K562 (cell line): ENCODE measurements at regions not wholly inside any gene's neighbourhood (a gene's known extent, or its start where the extent isn't known, plus 50 kb on each side); places are given as distances from the start of the nearest gene placed in this dataset.

ENCODE experiments used
- ATAC-seq: fragments of 200-7000 bp; cut with Tn5 transposase; 3 replicates; pipeline ENCODE4 v1.9.1; 2020; ENCODE audit warnings: moderate library complexity
- BruUV-seq: library from RNA; stranded (reverse); fragments of 400-500 nt; replicated peaks from 2 replicates; lab custom pipeline; 2021; lab: Mats Ljungman, UMichigan
- CTCF ChIA-PET: fragments of 300-600 bp; formaldehyde crosslinking; extraction: SDS; loops from one replicate; lab custom pipeline; 2021; ENCODE audit warnings: low intra/inter-chr PET ratio; lab: Yijun Ruan, JAX
- POLR2A ChIA-PET: fragments of 300-600, 350-650 bp; sonication (Branson Sonifier 250); formaldehyde crosslinking; extraction: SDS; loops from one replicate; lab custom pipeline; 2021; ENCODE audit warnings: antibody characterized with exemption, inconsistent platforms; lab: Yijun Ruan, JAX
- DNase-seq, 4 experiments: peaks; one replicate each; pipeline versions ENCODE4 v3.0.0 to v3.0.0-alpha.2; 2011 to 2018; ENCODE audit warnings: low spot score in 3 of 4, mixed read lengths in 3 of 4; ENCODE audit errors: extremely low read depth in 1 of 4
- FAIRE-seq: peaks from 2 replicates; lab custom pipeline; 2011; peaks lifted over from hg19 to GRCh38; lab: Jason Lieb, UNC
- H2AFZ ChIP-seq: 2 replicates; pipeline ENCODE4 v1.6.0; 2011; ENCODE audit warnings: low read depth, low read length, control low read depth, inconsistent platforms
- H3K27ac ChIP-seq: fragments of 200-600 bp; 3 replicates; pipeline ENCODE4 v1.8.0; 2011; ENCODE audit warnings: low read depth, mild to moderate bottlenecking, control low read depth, inconsistent platforms, low read length, moderate library complexity, mixed read lengths; ENCODE audit errors: extremely low read depth
- H3K27me3 ChIP-seq, 2 experiments: fragments of 300-600 bp in 1 of 2; 2 replicates in 1 of 2; 3 replicates in 1 of 2; pipeline versions ENCODE4 v1.6.0 to v1.8.0; 2011; ENCODE audit warnings: inconsistent platforms in 2 of 2, low read length in 2 of 2, mild to moderate bottlenecking in 1 of 2, mixed read lengths in 1 of 2, moderate library complexity in 1 of 2; ENCODE audit not compliant: control insufficient read depth in 2 of 2, insufficient read depth in 2 of 2
- H3K36me3 ChIP-seq: fragments of 300-600 bp; 3 replicates; pipeline ENCODE4 v1.8.0; 2011; ENCODE audit warnings: mild to moderate bottlenecking, low read length, inconsistent platforms; ENCODE audit not compliant: control insufficient read depth, insufficient read depth
- H3K4me1 ChIP-seq, 2 experiments: fragments of 200-600 bp in 1 of 2; replicated peaks in 1 of 2; 2 replicates in 1 of 2; 3 replicates in 1 of 2; pipeline versions ENCODE4 v1.5.1 to v1.8.0; 2011; ENCODE audit warnings: inconsistent platforms in 2 of 2, low read length in 2 of 2, mild to moderate bottlenecking in 1 of 2, mixed read lengths in 1 of 2, moderate library complexity in 1 of 2; ENCODE audit not compliant: control insufficient read depth in 2 of 2, insufficient read depth in 2 of 2
- H3K4me2 ChIP-seq: 2 replicates; pipeline ENCODE4 v1.6.1; 2011; ENCODE audit warnings: low read length, control low read depth, inconsistent platforms, mixed read lengths; ENCODE audit not compliant: insufficient read depth
- H3K4me3 ChIP-seq: fragments of 200-600 bp; sonication (generic), shearing (Covaris generic); 2 replicates; pipeline ENCODE4 v1.5.1; 2016; ENCODE audit warnings: control low read depth, inconsistent platforms
- H3K79me2 ChIP-seq: fragments of 200-600 bp; 3 replicates; pipeline ENCODE4 v1.8.0; 2011; ENCODE audit warnings: low read length, inconsistent platforms; ENCODE audit not compliant: control insufficient read depth, insufficient read depth
- H3K9ac ChIP-seq, 2 experiments: 2 replicates each; pipeline versions ENCODE4 v1.6.0 to v1.6.1; 2011; ENCODE audit warnings: low read depth in 2 of 2, low read length in 2 of 2, control low read depth in 1 of 2, inconsistent platforms in 1 of 2, mild to moderate bottlenecking in 1 of 2, mixed read lengths in 1 of 2; ENCODE audit not compliant: insufficient read depth in 1 of 2
- H3K9me1 ChIP-seq: one replicate; pipeline ENCODE4 v1.6.0; 2011; ENCODE audit warnings: inconsistent platforms, mild to moderate bottlenecking, low read length, moderate library complexity; ENCODE audit not compliant: control insufficient read depth, insufficient read depth
- H3K9me3 ChIP-seq: replicated peaks from 2 replicates; pipeline ENCODE4 v1.5.1; 2011; ENCODE audit warnings: low read depth, low read length, inconsistent platforms; ENCODE audit not compliant: control insufficient read depth, insufficient read depth
- H4K20me1 ChIP-seq: replicated peaks from 2 replicates; pipeline ENCODE4 v1.6.1; 2011; ENCODE audit warnings: low read length, inconsistent platforms, mixed read lengths; ENCODE audit not compliant: control insufficient read depth, insufficient read depth
- COPS2 ChIP-seq: fragments of 450-650 bp; conservative IDR thresholded peaks from 2 replicates; pipeline ENCODE4 v1.6.1; 2016; ENCODE audit warnings: mild to moderate bottlenecking, moderate library complexity
- POLR3G ChIP-seq: IDR thresholded peaks from 2 replicates; pipeline ENCODE4 v1.6.1; 2011; ENCODE audit not compliant: insufficient read length, insufficient replicate concordance; ENCODE audit errors: extremely low read depth
- RB1 ChIP-seq: fragments of 450-650 bp; IDR thresholded peaks from 2 replicates; pipeline ENCODE4 v1.6.1; 2017; ENCODE audit warnings: low read depth, mild to moderate bottlenecking
- RBM15 ChIP-seq: fragments of 200-400 bp; formaldehyde crosslinking; IDR thresholded peaks from 2 replicates; pipeline ENCODE4 v1.6.1; 2018; ENCODE audit warnings: mild to moderate bottlenecking, low read length, moderate library complexity; ENCODE audit not compliant: insufficient read depth
- SIX5 ChIP-seq, 2 experiments: IDR thresholded peaks; 2 replicates each; pipeline ENCODE4 v1.6.1; 2011; ENCODE audit warnings: low read length in 2 of 2, borderline replicate concordance in 1 of 2, low read depth in 1 of 2, mild to moderate bottlenecking in 1 of 2, moderate library complexity in 1 of 2; ENCODE audit not compliant: insufficient read depth in 1 of 2
- SRSF7 ChIP-seq: fragments of 200-400 bp; formaldehyde crosslinking; optimal IDR thresholded peaks from 2 replicates; pipeline ENCODE3; 2017; ENCODE audit warnings: mild to moderate bottlenecking, low read depth, low read length
- ZNF121 ChIP-seq: sonication (generic); formaldehyde crosslinking; conservative IDR thresholded peaks from 2 replicates; pipeline ENCODE4 v1.8.0; 2022; ENCODE audit warnings: missing genetic modification reagents
- ZNF212 ChIP-seq: fragments of 450-650 bp; formaldehyde crosslinking; IDR thresholded peaks from 2 replicates; pipeline ENCODE4 v1.4.0; 2020; ENCODE audit warnings: mild to moderate bottlenecking
- ZNF23 ChIP-seq: fragments of 250-450 bp; sonication (Bioruptor Pico); IDR thresholded peaks from 2 replicates; pipeline ENCODE4 v1.4.0; 2020; ENCODE audit warnings: mild to moderate bottlenecking
- WGBS: fragments of 100-300 bp; shearing (Covaris generic); methylation state at CpG from one replicate; pipeline ENCODE4 v1.1.6; 2016; ENCODE audit warnings: low coverage, mixed read lengths; ENCODE audit not compliant: insufficient coverage; ENCODE audit errors: missing lambda C conversion rate; 5-methylcytosine and 5-hydroxymethylcytosine counted together
- in situ Hi-C: fragments of 300-500 bp; cut with MboI; formaldehyde crosslinking; loops from 4 replicates; pipeline ENCODE4 v1.15.0; 2018; ENCODE audit warnings: inconsistent platforms, mixed read lengths
- intact Hi-C: fragments of 100-400 bp; cut with micrococcal nuclease; formaldehyde crosslinking; loops from 2 replicates; pipeline ENCODE4 v1.14.2; 2022
- TF ChIP-seq, protein P1 (sequence below): fragments of 250-450 bp; sonication (Bioruptor Pico); IDR thresholded peaks from 2 replicates; pipeline ENCODE4 v1.9.0; 2021; ENCODE audit warnings: mild to moderate bottlenecking
- TF ChIP-seq, protein P2 (sequence below), 2 experiments: fragments of 450-650 bp in 1 of 2; sonication (generic) in 1 of 2; formaldehyde crosslinking in 1 of 2; IDR thresholded peaks in 1 of 2; conservative IDR thresholded peaks in 1 of 2; 2 replicates each; pipeline versions ENCODE4 v1.6.1 to v1.8.1; 2016 to 2023; ENCODE audit warnings: mild to moderate bottlenecking in 2 of 2, moderate library complexity in 2 of 2, inconsistent platforms in 1 of 2, missing genetic modification reagents in 1 of 2
- TF ChIP-seq, protein P3 (sequence below): IDR thresholded peaks from 3 replicates; pipeline ENCODE4 v1.6.1; 2011; ENCODE audit warnings: borderline replicate concordance, mild to moderate bottlenecking; ENCODE audit not compliant: insufficient read length, insufficient read depth
- TF ChIP-seq, protein P4 (sequence below): sonication (generic); formaldehyde crosslinking; IDR thresholded peaks from 2 replicates; pipeline ENCODE4 v1.8.1; 2022; ENCODE audit warnings: missing genetic modification reagents

DNA sequence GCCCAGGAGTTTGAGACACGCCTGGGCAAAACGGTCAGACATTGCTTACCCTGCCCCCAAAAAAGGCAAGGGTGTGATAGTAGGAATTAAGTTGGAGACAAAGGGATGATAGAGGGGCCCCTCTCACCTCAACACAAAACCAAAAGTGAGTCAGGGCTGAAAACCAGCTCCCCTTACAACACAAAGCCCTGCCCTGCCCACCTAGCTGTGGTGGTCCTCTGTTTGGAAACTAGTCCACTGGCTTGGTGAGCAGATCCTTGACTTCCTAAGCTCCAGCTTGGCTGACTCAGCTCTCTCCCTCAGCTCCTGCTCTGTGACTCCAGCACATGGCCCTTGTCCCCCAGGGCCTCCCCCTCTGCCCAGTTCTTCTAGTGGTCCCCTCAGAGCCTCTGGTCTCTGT, 603.8 kb downstream of the PTPRC start:
- 0% methylated on average over 2 of the region's 2 CpGs for WGBS
- in situ Hi-C loops: no loop called here
- ATAC-seq (no peak), FAIRE-seq (no peak), DNase-seq (no peak)
- BruUV-seq: no TSS peak
- Histone ChIP-seq H3K4me1 (no peaks in the 10 kb centered on the region), H3K79me2 (no peaks in the 10 kb centered on the region), H4K20me1 (no peaks in the 10 kb centered on the region), H3K9ac (no peak overlapping the region), H3K9me3 (no peaks in the 10 kb centered on the region; the same call in 1 of the 2 replicates), H3K36me3 (no peaks in the 10 kb centered on the region), H3K4me3 (no peak overlapping the region), H3K9me1 (no peaks in the 10 kb centered on the region), H3K27me3 (no peaks in the 10 kb centered on the region), H2AFZ (no peak overlapping the region), H3K27ac (no peak overlapping the region)
- CTCF ChIA-PET: no interaction called here
- intact Hi-C loops: no loop called here
- TF ChIP-seq ZNF212 (CRISPR knock-in tag) (no peak), RB1 (no peak), RBM15 (no peak), ZNF121 (CRISPR knock-in tag) (no peak), ZNF23 (CRISPR knock-in tag) (no peak), SRSF7 (no peak), SIX5 (IDR thresholded peaks at IDR 0.05; ENCODE audit: borderline replicate concordance in 1 of 2, insufficient read depth in 1 of 2, low read depth in 1 of 2, low read length in 2 of 2) (no peak), COPS2 (no peak), POLR3G (no peak)
- TF ChIP-seq, protein P1, sequence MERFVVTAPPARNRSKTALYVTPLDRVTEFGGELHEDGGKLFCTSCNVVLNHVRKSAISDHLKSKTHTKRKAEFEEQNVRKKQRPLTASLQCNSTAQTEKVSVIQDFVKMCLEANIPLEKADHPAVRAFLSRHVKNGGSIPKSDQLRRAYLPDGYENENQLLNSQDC (CRISPR knock-in tag): no peak
- TF ChIP-seq, protein P2, sequence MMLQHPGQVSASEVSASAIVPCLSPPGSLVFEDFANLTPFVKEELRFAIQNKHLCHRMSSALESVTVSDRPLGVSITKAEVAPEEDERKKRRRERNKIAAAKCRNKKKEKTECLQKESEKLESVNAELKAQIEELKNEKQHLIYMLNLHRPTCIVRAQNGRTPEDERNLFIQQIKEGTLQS (IDR thresholded peaks at IDR 0.05): no peak
- TF ChIP-seq, protein P2 (CRISPR knock-in tag; conservative IDR thresholded peaks at IDR 0.05): no peak
- TF ChIP-seq, protein P3, sequence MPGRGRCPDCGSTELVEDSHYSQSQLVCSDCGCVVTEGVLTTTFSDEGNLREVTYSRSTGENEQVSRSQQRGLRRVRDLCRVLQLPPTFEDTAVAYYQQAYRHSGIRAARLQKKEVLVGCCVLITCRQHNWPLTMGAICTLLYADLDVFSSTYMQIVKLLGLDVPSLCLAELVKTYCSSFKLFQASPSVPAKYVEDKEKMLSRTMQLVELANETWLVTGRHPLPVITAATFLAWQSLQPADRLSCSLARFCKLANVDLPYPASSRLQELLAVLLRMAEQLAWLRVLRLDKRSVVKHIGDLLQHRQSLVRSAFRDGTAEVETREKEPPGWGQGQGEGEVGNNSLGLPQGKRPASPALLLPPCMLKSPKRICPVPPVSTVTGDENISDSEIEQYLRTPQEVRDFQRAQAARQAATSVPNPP: no peak
- TF ChIP-seq, protein P4, sequence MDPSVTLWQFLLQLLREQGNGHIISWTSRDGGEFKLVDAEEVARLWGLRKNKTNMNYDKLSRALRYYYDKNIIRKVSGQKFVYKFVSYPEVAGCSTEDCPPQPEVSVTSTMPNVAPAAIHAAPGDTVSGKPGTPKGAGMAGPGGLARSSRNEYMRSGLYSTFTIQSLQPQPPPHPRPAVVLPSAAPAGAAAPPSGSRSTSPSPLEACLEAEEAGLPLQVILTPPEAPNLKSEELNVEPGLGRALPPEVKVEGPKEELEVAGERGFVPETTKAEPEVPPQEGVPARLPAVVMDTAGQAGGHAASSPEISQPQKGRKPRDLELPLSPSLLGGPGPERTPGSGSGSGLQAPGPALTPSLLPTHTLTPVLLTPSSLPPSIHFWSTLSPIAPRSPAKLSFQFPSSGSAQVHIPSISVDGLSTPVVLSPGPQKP (CRISPR knock-in tag): no peak
- TF ChIP-seq, all 486 proteins: peak for 0
- POLR2A ChIA-PET: no interaction called here
- H3K4me2 ChIP-seq: no peak overlapping the region
